A673 (cell line): ENCODE measurements at regions not wholly inside any gene's neighbourhood (a gene's known extent, or its start where the extent isn't known, plus 50 kb on each side); places are given as distances from the start of the nearest gene placed in this dataset.

Experiments
- EZH2 ChIP-seq: fragments of 200-600 bp; sonication (generic); IDR thresholded peaks from 2 replicates; pipeline ENCODE4 v1.6.1; 2017; ENCODE audit warnings: borderline replicate concordance, low read depth, mild to moderate bottlenecking, mixed read lengths, antibody characterized with exemption, low read length; ENCODE audit not compliant: poor library complexity, severe bottlenecking
- TF ChIP-seq, protein P1 (sequence below): fragments of 300-800, 200-600 bp; sonication (generic); conservative IDR thresholded peaks from 2 replicates; pipeline ENCODE4 v1.5.1; 2017; ENCODE audit warnings: low read depth, mild to moderate bottlenecking, antibody characterized with exemption, low read length, moderate library complexity, mixed read lengths

DNA sequence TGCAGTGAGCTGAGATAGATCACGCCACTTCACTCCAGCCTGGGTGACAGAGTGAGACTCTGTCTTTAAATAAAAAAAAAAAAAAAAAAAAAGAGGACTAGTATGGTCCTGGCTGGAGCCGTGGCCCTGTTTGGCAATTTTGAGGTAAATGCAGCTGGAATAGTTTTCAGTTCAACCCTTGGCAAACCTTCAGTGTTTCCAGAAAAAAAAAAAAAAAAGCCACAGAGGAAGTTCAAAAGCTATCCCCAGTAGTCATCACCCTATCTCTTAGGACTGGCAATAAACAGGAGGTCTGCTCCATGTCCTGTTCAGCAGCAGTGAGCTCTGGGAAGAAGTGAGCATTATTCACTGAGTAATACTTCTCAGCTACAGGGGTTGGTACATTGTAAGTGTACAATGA lies 56.8 kb upstream of the ERRFI1 start:
- TF ChIP-seq, protein P1, sequence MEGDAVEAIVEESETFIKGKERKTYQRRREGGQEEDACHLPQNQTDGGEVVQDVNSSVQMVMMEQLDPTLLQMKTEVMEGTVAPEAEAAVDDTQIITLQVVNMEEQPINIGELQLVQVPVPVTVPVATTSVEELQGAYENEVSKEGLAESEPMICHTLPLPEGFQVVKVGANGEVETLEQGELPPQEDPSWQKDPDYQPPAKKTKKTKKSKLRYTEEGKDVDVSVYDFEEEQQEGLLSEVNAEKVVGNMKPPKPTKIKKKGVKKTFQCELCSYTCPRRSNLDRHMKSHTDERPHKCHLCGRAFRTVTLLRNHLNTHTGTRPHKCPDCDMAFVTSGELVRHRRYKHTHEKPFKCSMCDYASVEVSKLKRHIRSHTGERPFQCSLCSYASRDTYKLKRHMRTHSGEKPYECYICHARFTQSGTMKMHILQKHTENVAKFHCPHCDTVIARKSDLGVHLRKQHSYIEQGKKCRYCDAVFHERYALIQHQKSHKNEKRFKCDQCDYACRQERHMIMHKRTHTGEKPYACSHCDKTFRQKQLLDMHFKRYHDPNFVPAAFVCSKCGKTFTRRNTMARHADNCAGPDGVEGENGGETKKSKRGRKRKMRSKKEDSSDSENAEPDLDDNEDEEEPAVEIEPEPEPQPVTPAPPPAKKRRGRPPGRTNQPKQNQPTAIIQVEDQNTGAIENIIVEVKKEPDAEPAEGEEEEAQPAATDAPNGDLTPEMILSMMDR = no peak
- no peak for TF ChIP-seq EZH2
